Uterus (tissue), 3 donors: ENCODE measurements at regions not wholly inside any gene's neighbourhood (a gene's known extent, or its start where the extent isn't known, plus 50 kb on each side); places are given as distances from the start of the nearest gene placed in this dataset.
"Not testable (repeated sequence)": the region's sequence is repeated elsewhere in the genome, so short reads cannot be mapped to it uniquely, and the experiment has no call there.

Experiments
- DNase-seq, 2 donors: peaks; one replicate each; pipeline ENCODE4 v3.0.0-alpha.2; 2019 to 2020
- H3K27ac ChIP-seq, 2 donors: fragments of 200-600 bp; sonication (generic); 1 replicate in 1 of 2; 2 replicates in 1 of 2; pipeline ENCODE4 v1.5.1; 2016 to 2018
- H3K27me3 ChIP-seq, 2 donors: fragments of 200-600 bp; sonication (generic); one replicate each; pipeline ENCODE4 v1.5.1; 2018 to 2019; ENCODE audit warnings: control low read depth in 1 of 2
- H3K36me3 ChIP-seq, 2 donors: fragments of 200-600 bp; sonication (generic); one replicate each; pipeline ENCODE4 v1.5.1; 2019; ENCODE audit warnings: control low read depth in 1 of 2
- H3K4me1 ChIP-seq, 2 donors: fragments of 200-600 bp; sonication (generic); one replicate each; pipeline ENCODE4 v1.5.1; 2018 to 2019; ENCODE audit warnings: control low read depth in 1 of 2
- H3K4me3 ChIP-seq, 2 donors: fragments of 200-600 bp; sonication (generic); 1 replicate in 1 of 2; 2 replicates in 1 of 2; pipeline ENCODE4 v1.5.1; 2018 to 2019; ENCODE audit warnings: mild to moderate bottlenecking in 1 of 2
- H3K9me3 ChIP-seq, 2 donors: fragments of 200-600 bp; sonication (generic); one replicate each; pipeline ENCODE4 v1.5.1; 2019; ENCODE audit warnings: control low read depth in 1 of 2
- POLR2A ChIP-seq, 2 donors: fragments of 450-650 bp; IDR thresholded peaks; one replicate each; pipeline ENCODE4 v1.6.1; 2016; ENCODE audit warnings: antibody characterized with exemption in 2 of 2, mild to moderate bottlenecking in 1 of 2, moderate library complexity in 1 of 2
- intact Hi-C: fragments of 100-400 bp; cut with DNase I; formaldehyde crosslinking; loops from one replicate; pipeline ENCODE4 v1.15.1; 2023; ENCODE audit warnings: low total_unique reads
- TF ChIP-seq, protein P1 (sequence below), 4 experiments: fragments of 200-600 bp in 2 of 4; fragments of 450-650 bp in 2 of 4; sonication (generic) in 2 of 4; IDR thresholded peaks; one replicate each; pipeline ENCODE4 v1.5.1; 2016 to 2019; ENCODE audit warnings: antibody characterized with exemption in 4 of 4, mild to moderate bottlenecking in 2 of 4, moderate library complexity in 1 of 4
- donor health status: DM: yes; HTN: yes; CAD: no.

DNA sequence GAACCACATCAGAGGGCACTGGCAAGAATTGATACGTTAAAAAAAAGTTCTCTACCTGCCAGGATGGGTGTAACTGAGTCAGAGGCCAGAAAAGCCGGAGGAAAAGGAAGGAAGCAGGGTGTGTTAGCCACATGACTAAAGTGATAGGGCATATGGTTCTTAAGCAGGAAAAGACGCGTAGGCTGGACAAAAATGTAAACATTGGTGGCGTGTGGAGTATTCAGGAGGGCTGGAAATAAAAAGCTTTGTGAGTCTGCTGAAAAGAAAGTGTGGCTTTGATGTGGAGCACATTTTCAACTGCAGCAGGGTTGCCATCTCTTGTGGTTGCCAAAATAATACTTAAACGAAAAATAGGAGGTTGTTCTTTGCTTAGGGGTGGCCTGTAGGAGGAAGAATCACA is 186.5 kb upstream of the RPL34 start:
- no peak overlapping the region for H3K27ac ChIP-seq
- no peak overlapping the region for H3K4me3 ChIP-seq
- no peaks in the 10 kb centered on the region for H3K4me1 ChIP-seq
- intact Hi-C loops = no loop called here
- no peak for DNase-seq
- no peaks in the 10 kb centered on the region for H3K9me3 ChIP-seq
- H3K27me3 ChIP-seq = no peaks in the 10 kb centered on the region
- H3K36me3 ChIP-seq = no peaks in the 10 kb centered on the region
- no peak for TF ChIP-seq POLR2A (IDR thresholded peaks at IDR 0.05)
- TF ChIP-seq, protein P1, sequence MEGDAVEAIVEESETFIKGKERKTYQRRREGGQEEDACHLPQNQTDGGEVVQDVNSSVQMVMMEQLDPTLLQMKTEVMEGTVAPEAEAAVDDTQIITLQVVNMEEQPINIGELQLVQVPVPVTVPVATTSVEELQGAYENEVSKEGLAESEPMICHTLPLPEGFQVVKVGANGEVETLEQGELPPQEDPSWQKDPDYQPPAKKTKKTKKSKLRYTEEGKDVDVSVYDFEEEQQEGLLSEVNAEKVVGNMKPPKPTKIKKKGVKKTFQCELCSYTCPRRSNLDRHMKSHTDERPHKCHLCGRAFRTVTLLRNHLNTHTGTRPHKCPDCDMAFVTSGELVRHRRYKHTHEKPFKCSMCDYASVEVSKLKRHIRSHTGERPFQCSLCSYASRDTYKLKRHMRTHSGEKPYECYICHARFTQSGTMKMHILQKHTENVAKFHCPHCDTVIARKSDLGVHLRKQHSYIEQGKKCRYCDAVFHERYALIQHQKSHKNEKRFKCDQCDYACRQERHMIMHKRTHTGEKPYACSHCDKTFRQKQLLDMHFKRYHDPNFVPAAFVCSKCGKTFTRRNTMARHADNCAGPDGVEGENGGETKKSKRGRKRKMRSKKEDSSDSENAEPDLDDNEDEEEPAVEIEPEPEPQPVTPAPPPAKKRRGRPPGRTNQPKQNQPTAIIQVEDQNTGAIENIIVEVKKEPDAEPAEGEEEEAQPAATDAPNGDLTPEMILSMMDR (IDR thresholded peaks at IDR 0.05) = no peak

DNA sequence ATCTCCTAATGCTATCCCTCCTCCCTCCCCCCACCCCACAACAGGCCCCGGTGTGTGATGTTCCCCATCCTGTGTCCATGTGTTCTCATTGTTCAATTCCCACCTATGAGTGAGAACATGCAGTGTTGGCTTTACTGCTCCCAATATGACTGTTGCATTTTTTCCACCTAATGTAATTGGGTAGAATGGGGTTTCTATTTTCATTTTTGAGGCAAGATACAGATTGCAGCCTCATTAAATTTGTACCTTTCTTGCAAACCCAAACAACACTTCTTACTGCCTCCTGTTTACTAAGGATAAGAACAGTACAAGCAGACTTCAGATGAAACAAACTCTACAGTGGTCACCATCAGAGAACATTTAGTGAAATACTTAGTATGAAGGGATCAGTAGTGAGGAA is 187.0 kb upstream of the RPL34 start:
- H3K4me1 ChIP-seq, H3K36me3 ChIP-seq, intact Hi-C loops, H3K27ac ChIP-seq, DNase-seq, H3K27me3 ChIP-seq, H3K9me3 ChIP-seq, H3K4me3 ChIP-seq: not testable (repeated sequence)

DNA sequence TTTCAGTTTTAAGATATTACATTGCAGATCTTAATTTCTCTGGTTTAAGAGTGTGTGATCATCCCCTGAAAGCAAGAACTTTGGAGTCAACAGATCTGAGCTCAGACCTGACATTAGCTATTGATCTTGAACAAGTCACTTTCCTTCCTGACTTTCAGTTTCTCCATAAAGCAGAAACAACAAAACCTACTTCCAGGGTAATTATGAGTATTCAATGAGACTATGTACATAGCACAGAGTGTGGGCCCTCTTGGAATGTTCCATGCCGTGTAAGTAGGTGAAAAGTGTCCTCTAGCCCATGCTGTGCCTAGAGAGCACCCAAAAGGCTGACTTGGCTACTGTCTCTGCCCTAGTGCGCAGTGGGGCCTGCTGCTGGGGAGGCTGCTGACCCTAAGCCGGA is 188.0 kb upstream of the RPL34 start:
- no peak for TF ChIP-seq POLR2A (IDR thresholded peaks at IDR 0.05)
- TF ChIP-seq, protein P1 (IDR thresholded peaks at IDR 0.05) = no peak
- Histone ChIP-seq H3K9me3 (no peaks in the 10 kb centered on the region), H3K27me3 (no peaks in the 10 kb centered on the region), H3K27ac (no peak overlapping the region), H3K4me1 (no peaks in the 10 kb centered on the region), H3K4me3 (no peak overlapping the region), H3K36me3 (no peaks in the 10 kb centered on the region)
- intact Hi-C loops = no loop called here
- no peak for DNase-seq

DNA sequence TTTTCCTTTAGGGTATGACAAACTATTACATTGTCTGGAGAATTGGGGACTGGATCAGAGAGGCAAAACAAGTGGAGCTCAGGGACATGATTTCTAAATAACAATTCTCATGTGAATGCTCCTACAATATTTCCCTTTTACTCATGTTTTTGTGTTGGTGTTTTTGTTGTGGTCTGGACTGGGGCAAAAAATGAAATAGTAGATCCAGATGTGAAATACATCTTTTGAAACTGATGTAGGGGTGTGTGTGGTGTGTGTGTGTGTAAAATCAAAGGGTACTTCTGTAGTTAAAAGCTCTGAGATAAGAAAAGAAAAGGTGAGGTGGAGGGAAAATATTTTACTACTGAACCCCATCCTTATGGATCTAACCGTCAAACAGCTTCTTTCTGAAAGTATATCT is 188.4 kb upstream of the RPL34 start:
- no peak for DNase-seq
- intact Hi-C loops = no loop called here

DNA sequence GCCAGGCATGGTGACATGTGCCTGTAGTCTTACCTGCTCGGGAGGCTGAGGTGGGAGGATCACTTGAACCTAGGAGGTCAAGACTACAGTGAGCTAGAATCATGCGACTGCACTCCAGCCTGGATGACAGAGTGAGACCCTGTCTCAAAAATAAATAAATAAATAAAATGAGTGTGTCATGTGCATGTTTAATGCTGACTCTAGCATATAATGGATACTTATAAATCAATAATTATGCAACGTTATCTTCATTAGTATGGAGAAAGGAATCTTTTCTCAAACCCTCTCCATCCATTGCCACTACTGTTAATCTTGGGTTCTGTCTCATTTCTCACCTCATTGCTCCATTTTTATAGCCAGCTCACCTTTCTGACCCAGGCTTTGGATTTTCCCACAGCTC is 189.5 kb upstream of the RPL34 start:
- H3K4me1 ChIP-seq = no peaks in the 10 kb centered on the region
- H3K4me3 ChIP-seq = no peak overlapping the region
- no peaks in the 10 kb centered on the region for H3K36me3 ChIP-seq
- H3K27me3 ChIP-seq = no peaks in the 10 kb centered on the region
- intact Hi-C loops = no loop called here
- TF ChIP-seq, protein P1 (IDR thresholded peaks at IDR 0.05) = no peak
- no peak for TF ChIP-seq POLR2A (IDR thresholded peaks at IDR 0.05)
- H3K27ac ChIP-seq = no peak overlapping the region
- no peaks in the 10 kb centered on the region for H3K9me3 ChIP-seq
- DNase-seq = no peak

More for the DNA sequence above, 188.4 kb upstream of the RPL34 start:
- Histone ChIP-seq H3K9me3 (no peaks in the 10 kb centered on the region), H3K36me3 (no peaks in the 10 kb centered on the region), H3K4me3 (no peak overlapping the region), H3K27ac (no peak overlapping the region), H3K27me3 (no peaks in the 10 kb centered on the region), H3K4me1 (no peaks in the 10 kb centered on the region)
- no peak for TF ChIP-seq POLR2A (IDR thresholded peaks at IDR 0.05)
- TF ChIP-seq, protein P1 (IDR thresholded peaks at IDR 0.05) = no peak

DNA sequence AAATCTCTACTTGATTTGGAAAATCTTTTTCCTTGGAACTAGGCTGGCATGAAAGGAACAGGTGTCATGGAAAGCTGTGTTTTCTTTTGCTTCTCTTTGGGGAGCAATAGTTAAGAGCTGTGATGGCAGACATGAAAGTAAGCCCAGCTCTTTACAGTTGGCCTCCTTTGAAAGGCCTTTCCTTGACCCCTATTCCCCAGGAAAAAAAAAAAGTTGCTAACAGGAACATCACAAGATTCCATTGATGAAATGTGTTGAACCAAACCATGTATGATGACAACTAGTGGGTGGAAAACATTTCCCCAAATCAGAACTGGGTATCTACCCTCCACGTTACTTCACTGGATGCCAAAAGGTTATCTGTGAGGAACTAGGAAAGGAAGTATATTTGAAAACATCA is 190.7 kb upstream of the RPL34 start:
- no peak for DNase-seq
- no peak for TF ChIP-seq POLR2A (IDR thresholded peaks at IDR 0.05)
- TF ChIP-seq, protein P1 (IDR thresholded peaks at IDR 0.05) = no peak
- Histone ChIP-seq H3K27ac (no peak overlapping the region), H3K4me1 (no peaks in the 10 kb centered on the region), H3K27me3 (no peaks in the 10 kb centered on the region), H3K9me3 (no peaks in the 10 kb centered on the region), H3K4me3 (no peak overlapping the region), H3K36me3 (no peaks in the 10 kb centered on the region)
- intact Hi-C loops = no loop called here
